ENCODE measurements at regions not wholly inside any gene's neighbourhood (a gene's known extent, or its start where the extent isn't known, plus 50 kb on each side); places are given as distances from the start of the nearest gene placed in this dataset.
A peak's percentile ranks its signal among the peaks of the same experiment; 100 is the strongest.

- ATAC-seq = no peak
Measured at GRCh38 chr17:77396610-77397009, 255.8 kb downstream of the SEC14L1 start.

DNA sequence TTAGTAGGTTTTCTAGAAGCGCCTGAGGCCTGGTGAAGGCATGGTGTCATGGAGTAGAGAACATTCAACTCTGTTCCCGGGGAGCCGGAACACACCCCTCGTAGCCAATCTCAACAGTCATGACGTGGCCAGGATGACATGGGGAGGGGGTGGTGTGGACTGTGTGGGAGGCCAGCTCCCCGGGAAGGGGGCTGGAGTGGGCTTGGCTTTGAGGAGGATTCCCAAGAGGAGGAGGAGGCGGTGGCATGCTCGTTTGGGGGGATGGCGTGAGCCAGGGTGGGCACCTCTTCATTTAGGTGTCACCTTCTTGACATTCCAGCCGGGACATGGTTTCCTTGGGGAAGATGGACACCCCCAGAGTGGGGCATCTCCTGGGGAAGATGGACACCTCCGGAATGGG is 257.5 kb downstream of the SEC14L1 start:
- ATAC-seq = no peak

DNA sequence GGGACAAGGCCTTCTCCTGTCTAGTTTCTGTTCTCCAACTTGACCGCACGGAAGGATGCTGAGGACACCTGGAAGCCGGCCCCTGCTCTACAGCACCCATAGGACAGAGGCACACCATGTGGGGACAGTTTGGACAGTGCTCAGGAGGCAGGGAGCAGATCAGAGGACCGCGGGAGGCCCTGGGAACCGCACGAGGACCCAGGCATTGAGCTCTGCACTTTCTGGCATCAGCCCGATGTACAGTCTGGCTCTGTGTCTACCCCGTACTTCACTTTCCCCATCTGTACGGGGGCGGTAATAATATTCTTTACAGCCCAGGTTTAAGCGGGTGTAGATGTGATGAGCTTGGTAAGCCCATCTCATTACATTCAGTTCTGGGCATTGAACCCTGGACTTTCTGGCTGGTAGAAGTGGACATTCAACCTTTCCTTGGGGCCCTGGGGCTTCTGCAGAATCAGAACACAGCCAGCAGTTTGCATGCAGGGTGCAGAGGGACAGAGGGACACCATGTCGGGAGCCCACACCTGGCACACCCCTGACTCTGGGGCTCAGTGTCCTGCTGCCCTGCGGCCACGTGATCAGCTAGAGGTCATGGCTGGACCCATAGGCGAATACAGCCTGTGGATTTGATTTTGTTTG is 258.7 kb downstream of the SEC14L1 start:
- no peak for ATAC-seq

DNA sequence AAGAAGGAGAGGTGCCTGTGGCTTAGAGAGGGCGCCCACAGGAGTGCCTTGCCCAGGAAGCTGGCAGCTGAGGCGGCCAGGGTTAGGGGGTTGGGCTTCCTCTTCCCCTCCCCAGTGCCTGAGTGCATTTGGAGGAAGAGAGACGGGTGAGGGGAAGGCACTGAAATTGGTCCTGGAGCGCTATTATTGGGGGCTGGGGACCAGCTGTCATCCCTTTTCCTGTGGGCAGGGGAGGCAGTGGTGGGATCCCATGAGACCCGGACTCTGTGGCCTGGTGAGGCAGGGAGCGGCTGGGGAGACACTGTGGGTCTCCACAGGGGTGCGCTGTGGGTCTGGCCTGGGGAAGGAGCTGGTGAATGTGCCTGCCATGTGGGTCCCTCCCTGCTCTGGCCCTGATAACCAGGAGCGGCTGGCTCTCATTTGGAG is 259.7 kb downstream of the SEC14L1 start:
- peak; percentile 81 to 85 for ATAC-seq

DNA sequence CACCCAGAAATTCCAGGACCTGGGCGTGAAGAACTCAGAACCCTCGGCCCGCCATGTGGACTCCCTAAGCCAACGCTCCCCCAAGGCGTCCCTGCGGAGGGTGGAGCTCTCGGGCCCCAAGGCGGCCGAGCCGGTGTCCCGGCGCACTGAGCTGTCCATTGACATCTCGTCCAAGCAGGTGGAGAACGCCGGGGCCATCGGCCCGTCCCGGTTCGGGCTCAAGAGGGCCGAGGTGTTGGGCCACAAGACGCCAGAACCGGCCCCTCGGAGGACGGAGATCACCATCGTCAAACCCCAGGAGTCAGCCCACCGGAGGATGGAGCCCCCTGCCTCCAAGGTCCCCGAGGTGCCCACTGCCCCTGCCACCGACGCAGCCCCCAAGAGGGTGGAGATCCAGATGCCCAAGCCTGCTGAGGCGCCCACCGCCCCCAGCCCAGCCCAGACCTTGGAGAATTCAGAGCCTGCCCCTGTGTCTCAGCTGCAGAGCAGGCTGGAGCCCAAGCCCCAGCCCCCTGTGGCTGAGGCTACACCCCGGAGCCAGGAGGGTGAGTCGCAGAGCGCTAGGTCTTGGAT is 261.5 kb downstream of the SEC14L1 start:
- no peak for ATAC-seq

DNA sequence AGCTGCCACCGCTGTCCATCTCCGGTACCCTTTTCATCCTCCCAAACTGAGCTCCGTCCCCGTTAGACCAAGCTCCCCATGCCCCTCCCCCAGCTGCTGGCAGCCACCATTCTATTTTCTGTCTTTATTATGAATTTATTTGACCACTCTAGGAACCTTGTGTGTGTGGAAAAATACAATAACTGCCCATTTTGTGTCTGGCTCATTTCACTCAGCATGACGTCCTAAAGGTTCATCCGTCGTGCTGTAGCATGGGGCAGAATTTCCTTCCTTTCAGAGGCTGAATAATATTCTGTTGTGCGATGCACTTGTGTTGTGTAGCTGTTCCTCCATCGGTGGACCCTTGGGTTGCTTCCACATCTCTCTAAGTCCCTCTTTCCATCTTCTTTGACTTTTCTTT is 263.1 kb downstream of the SEC14L1 start:
- no peak for ATAC-seq

DNA sequence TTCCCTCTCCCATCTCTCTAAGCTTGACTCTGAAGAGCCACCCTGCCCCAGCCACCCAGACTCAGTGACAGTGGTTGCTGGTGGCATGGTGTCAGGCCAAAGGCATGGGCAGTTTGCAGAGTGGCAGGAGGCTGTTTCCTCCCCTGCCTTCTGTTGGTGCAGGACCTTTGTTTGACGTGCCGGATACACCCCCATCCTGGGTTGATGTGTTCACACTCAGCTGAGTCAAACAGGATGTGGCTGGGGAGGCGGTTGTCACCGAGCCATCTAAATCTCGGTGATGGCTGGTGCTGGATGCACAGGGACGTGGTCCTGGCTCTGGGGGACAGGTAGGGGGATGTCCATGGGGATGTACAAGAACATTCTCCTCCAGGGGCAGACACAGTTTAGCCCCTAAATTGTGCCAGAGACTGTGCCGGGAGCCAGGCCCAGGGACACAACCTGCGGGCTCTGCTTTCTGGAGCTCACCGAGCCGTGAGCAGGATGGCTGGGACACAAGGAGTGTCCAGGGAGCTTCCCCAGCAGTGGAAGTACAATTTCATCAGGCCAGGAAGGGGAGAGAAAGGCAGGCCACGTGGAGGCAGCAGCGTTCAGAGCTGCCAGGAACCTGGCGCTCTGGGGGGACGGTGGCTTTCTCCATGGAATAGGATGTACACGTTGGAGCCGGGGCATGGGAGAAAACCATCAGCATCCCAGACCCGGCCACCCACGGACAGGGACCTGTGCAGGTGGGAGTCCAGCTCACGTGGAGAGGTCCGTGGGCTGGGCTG is 264.2 kb downstream of the SEC14L1 start:
- ATAC-seq = peak; percentile 89

DNA sequence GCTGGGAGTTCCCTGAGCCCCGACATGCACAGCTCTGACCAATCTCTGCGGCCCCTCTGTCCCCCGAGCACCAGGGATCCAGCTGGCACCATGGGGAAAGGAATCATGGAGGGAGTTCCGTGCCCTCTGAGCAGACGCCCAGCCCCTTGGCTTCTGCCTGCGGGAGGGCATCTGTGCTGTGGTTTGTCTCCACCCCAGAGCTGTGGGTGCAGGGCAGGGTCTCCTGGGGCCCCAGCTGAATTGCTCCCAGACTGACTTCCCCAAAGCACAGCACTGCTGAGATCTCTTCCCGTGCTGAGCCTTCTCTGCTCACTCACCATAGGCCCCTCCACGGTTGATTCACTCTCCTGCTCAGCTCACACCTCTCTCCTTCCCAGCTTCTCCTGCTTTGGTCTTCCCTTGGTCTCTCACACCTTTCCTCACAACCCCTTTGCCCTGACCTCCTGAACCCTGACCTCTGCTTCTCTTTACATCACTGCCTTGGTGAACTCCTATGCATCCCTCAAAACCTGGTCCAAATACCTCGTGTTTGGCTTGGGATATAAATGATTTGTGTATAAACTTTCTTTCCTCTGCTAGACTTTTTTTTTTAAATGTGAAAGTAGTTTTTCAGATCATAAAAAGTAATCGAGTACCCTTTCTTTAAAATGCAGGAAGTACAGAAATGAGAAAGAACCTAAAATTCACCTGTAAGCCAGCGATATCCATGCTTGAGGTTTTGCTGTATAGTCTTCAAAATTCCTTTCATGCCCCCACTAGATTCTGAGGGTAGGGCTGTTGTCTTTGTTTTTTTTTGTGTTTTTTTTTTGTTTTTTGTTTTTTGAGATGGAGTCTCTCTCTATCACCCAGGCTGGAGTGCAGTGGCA is 265.3 kb downstream of the SEC14L1 start:
- no peak for ATAC-seq

DNA sequence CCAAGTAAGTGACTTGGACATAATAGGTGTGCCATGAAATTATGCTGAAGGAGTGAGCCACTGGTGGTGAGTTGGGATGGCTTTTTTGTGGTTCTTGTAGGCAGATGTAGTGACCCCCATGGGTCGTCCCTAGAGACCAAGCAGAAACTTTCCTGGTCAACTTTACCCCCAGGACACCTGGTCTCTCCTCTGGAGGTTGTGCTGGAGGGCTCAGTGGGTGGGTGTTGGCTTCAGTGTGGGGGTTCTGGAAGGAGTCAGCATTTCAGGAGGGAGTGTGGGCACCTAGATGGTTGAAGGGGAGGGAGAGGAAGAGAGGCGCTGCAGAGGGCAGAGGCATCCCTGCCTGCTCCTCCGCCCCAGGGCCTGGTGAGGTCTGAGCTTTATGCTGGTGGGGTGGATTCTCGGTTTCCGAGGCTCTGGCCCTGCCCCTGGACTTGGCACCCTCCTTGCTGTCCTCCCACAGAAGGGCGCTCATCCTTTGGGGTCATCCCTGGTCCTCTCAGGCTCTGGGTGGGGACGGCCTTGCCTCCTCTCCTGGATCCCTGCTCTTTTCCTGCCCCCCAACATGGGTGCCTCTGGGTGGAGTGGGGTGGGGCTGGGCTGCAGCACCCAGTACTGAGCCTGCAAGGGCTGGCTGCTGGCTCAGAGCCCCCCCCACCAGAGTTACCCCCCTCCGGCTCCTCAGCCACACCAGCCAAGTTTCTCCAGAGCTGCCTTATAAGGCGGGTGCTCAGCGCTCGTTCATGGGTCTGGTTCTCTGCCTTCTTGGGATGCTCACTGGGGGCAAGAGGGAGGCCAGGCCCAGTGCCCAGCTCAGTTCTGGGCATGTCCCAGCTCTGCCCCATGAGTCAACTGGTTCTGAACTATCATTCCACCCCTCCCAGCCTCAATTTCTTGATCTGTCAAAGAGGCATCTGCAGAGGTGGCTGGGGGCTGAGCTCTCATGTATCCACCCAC is 266.8 kb downstream of the SEC14L1 start:
- no peak for ATAC-seq

DNA sequence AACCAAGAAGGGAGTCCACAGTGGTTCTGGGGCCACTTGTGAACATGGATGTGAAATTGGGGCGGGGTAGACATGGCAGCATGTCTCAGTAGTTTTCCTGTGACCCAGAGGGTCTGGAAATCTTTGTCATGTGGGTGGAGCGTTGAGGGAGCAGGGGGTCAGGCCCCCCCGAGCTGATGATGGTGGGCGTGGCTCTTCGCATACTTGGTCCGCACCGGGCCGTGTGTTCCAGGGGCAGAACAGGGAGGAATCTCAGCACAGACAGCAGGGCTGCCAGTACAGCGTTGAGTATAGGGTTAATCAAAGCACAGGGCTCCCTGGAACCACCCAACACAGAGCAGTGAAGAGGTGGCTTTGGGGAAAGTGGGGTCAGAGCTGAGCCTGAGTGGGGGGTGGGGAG is 267.5 kb downstream of the SEC14L1 start:
- ATAC-seq = no peak

DNA sequence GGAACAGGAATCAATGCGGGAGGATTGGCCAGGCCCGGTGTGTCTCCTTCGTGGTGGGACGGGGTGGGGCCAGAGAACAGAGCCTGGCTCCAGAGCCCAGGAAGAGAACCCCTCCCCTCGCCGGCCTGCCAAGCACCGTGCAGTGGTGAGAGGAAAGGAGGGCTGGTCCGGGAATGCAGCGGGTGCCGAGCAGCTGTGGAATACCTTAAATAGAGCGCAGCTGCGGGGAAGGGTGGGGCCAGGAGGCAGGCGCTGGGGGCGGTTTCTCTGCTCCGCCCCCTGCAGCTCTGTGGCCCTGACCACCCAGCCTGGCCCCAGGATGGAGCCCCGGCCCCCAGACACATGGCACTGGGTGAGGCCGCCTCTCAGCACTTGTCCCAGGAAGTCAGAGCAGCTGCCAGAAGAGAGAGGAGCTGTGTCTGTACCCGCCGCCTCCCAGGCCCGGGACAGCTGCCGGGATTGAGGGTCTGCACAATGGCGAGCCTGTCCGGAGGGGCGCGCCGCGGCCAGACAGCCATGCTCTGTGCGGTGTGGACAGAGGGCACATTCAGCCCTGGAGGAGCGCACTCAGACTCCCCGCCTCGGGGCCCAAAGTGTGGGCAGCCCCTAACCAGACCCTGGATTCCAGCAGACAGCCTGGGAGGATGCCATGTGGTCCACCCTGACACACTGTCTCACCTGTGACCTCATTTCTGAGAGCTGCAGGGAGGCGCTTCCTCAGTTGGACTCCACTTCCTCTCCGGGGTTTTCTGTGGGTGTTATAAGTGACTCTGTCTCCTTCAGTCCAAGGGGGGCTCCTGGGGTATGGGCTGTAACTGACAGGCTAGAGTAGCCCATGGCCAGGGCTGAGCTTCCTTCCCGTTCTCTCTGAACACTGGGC is 268.8 kb downstream of the SEC14L1 start:
- ATAC-seq = peak in 1 of 2 donors; percentile 29

DNA sequence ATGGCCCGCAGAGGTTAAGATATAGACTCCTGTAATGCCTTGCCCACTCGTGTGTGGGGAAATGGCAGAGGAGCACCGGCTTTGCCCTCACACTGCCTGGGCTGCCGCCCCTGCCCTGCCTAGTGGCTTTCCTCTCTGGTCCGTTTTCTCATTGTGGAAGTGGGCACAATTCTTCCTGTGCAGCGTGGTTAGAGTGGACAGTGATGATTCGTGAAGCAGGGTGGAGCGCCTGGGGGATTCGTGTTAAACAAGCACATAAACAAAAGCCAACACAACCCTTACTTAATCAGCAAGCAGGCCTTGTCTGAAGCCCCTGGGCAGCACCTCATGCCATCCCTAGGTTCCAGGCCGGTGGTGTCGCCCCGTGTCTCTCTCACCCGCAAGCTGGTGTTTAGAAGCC is 269.7 kb downstream of the SEC14L1 start:
- no peak for ATAC-seq

DNA sequence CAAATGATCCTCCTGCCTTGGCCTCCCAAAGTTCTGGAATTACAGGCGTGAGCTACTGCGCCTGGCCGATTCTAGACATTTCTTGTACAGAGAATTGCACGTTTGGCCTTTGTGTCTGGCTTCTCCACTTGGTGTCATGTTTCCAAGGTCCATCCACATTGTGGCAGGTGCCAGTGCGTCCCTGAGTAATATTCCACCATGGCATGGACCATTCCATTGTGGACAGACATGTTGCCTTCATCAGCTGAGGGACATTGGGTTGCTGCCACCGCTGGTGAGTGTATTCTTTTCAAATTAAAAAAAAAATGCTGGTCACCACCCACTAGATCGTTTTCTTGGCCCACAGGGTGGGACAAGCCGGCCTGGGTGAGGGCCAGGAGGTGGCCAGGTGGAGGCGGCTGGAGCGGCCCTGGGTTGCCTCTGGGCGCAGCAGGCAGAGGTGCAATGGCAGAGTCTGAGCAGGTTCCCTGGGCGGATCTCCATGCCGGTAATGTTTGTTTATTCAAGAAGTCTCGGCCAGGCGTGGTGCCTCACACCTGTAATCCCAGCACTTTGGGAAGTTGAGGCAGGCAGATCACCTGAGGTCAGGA is 274.1 kb downstream of the SEC14L1 start:
- no peak for ATAC-seq

DNA sequence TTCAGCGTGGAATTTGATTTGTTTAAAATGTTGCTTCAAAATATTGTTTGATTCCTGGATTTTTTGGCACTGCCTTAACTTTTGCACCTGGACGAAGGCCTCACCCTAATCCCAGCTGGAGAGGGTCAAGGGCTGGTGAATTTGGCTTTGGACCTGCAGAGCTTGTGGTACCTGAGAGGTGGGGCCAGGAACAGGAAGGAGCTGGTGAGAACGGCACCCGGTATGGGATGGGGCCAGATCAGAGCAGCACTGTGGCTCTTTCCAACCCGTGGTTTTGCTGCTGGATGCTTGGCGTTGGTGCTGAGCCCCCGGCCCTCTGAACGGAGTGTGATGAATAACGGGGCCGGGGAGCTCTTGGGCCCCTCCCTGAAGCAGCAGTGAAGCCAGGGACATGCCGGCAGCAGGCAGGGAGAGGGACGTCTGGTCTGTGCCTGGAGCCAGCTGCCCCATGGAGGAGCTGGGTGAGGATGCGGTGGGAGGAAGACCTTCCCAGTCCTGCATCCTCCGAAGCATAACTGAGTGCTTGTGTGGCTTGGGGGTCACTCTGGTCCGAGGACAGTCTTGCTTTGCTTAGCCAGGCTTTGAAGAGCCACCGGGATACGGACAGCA is 275.4 kb downstream of the SEC14L1 start:
- no peak for ATAC-seq

GRCh38 chr17:77417575-77417974 is 276.8 kb downstream of the SEC14L1 start:
- ATAC-seq = no peak

DNA sequence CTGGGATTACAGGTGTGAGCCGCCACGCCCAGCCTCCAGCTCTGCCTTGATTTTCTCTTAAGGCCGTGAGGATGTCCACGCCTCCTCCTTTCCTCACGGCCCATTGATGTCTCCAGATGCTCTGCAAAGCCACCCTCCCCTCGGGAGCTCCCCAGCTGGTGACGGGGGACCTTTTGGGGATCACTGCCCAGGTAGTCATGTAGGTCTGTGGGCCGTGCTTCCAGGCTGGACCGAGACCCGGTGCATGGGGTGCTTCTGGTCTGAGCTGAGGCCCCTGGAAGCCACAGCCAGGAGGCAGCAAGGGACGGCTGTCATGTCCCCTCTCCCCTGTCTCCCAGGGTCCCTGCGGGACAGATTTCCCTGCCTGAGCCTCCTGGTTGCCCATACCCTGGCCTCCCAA is 277.8 kb downstream of the SEC14L1 start:
- ATAC-seq = no peak

DNA sequence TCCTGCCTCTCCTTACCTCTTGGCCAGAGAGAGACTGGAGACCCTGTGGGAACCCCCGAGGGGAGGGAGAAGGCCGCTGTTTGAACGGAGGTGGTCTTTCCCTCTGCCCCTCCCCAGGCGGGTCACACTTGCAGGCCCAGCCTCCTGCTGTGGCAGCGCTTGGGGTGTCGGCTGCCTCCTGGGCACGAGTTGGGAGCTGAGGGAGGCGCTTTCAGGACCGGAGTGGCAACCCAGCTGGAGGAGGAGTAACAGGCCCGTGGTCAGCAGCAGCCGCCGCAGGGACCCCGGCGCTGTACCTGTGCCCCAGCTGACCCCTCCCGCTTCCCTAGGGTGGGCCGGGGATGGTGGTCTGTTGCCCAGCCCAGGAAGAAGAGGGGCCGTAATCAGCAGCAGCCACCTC is 278.3 kb downstream of the SEC14L1 start:
- no peak for ATAC-seq

DNA sequence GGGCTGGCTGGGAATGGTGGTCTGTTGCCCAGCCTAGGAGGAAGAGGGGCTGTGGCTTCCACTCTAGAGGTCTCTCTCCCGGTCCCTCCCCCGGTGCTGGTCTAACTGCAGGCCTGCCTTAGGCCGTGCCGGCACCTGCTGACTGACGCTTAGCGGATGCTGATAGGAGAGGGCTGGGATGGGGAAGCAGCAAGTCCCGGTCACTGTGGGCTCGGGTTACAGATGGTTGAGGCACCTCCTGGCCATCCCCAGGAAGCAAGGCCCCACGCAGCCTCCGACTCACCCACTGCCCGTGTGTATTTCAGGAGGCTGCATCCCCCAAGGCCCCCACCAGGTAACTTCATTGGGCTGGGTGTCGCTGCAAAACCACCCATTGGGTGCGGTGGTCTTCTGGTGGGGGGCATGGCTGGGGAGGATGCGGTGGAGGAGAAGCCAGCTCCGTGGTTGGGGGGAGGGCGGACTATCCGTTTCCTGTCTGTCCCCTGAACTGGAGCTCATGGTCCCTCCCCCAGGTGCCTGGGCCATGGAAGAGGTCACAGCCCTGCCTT is 278.9 kb downstream of the SEC14L1 start:
- no peak for ATAC-seq

DNA sequence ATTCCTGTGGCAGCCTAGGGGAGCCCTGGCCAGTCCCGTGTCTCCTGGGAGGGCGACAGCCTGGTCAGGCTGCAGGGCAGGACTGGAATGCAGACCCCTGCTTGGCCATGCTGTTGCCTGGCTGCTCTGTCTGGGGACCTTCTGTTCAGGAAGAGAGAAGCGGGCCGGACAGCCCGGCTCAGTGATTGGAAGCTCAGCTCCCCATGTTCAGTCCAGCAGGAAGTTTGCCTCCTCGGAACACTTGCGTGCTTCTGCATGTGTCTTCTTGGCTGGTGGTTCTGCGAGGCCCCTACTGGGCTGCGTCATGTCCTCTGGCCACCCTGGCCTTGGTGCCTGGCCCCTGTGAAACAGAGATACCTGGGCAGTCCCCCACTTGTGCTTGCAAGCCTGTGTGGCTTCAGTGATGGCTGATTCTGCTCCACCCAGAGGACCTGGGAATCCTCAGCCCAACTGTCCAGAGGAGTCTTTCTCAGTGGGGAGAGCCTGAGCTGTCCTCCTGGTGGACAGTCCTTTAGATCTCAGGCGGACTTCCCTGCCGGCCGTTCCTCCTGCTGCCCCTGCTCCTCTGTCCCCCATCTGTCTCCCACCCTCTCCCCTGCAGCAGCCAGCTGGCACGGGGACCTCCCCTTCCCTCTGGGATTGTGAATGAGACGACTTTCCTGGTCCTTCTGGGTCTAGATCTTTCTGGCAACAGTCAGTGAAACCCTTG is 279.5 kb downstream of the SEC14L1 start:
- no peak for ATAC-seq

Measured in activated CD4-positive, CD25-positive, alpha-beta regulatory T cell treated with anti-CD3 and anti-CD28 coated beads, Interleukin-2, amount 50 U/mL, for 24 hours (primary cell).